ENCODE measurements at regions not wholly inside any gene's neighbourhood (a gene's known extent, or its start where the extent isn't known, plus 50 kb on each side); places are given as distances from the start of the nearest gene placed in this dataset.

DNA sequence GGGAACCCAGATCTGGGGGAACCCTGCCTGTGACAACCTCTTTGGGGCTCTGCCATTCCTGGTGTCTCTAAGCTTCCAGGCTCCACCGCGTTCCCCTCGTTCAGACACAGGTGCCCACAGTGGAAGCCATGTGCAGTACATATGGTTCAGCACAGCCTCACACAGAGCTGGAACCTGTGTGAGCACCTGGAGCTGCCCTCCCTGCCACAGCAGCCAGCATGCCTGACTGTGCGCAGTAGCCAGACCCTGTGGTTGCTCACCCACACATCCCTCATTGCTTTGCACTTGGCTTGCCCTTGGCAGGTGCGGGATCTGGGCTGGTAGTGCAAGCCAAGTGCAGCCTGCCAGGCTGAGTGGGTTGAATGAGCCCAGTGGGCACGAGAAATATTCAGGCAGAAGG, 814.2 kb downstream of the PDHA2 start:
- 94% methylated on average over 6 of the region's 6 CpGs for WGBS (ENCODE audit: low lambda C conversion rate, missing lambda C conversion rate)
- TF ChIP-seq EZH2 (IDR thresholded peaks at IDR 0.05; ENCODE audit: borderline replicate concordance) (no peak), EZH2phosphoT487 (IDR thresholded peaks at IDR 0.05; ENCODE audit: low read depth, severe bottlenecking, unreplicated experiment) (no peak)
- TF ChIP-seq, protein P1, sequence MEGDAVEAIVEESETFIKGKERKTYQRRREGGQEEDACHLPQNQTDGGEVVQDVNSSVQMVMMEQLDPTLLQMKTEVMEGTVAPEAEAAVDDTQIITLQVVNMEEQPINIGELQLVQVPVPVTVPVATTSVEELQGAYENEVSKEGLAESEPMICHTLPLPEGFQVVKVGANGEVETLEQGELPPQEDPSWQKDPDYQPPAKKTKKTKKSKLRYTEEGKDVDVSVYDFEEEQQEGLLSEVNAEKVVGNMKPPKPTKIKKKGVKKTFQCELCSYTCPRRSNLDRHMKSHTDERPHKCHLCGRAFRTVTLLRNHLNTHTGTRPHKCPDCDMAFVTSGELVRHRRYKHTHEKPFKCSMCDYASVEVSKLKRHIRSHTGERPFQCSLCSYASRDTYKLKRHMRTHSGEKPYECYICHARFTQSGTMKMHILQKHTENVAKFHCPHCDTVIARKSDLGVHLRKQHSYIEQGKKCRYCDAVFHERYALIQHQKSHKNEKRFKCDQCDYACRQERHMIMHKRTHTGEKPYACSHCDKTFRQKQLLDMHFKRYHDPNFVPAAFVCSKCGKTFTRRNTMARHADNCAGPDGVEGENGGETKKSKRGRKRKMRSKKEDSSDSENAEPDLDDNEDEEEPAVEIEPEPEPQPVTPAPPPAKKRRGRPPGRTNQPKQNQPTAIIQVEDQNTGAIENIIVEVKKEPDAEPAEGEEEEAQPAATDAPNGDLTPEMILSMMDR (IDR thresholded peaks at IDR 0.05; ENCODE audit: poor library complexity): no peak
- H4K20me1 ChIP-seq (ENCODE audit: insufficient read depth, poor library complexity, severe bottlenecking): no peaks in the 10 kb centered on the region
- H3K4me3 ChIP-seq: no peak overlapping the region
- H3K27ac ChIP-seq: no peak overlapping the region
- no peaks in the 10 kb centered on the region for H3K9me3 ChIP-seq (ENCODE audit: low read depth)
- no peaks in the 10 kb centered on the region for H3K79me2 ChIP-seq
- H3K4me2 ChIP-seq: no peak overlapping the region
- DNase-seq (ENCODE audit: low spot score): no peak
- peaks cover 7% of the 10 kb centered on the region for H3K4me1 ChIP-seq (ENCODE audit: insufficient read depth)
- H3K9me2 ChIP-seq (replicated peaks; ENCODE audit: insufficient read depth): peaks cover 3% of the 10 kb centered on the region
- H3K27me3 ChIP-seq: no peaks in the 10 kb centered on the region
- no peaks in the 10 kb centered on the region for H3K36me3 ChIP-seq (replicated peaks; ENCODE audit: insufficient read depth, low read depth)
- no peak overlapping the region for H2AFZ ChIP-seq

DNA sequence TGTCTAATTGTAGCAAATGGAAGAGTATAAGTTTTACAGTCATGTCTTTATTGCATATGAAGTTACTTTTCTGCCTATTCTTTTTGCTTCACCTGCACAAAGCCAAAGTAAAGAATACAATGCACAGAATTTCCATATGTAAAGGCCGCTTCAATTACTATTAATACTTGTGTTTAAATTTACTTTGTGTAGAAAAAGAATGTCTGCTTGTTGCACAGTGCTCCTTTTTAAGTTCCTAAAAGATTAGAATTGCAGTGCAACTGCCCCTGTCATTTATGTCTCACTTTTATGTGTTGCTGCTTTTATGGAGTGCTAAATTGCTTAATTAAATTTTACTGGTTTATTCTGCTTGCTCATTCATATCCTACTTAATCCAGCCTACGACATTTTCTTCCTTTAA, 830.5 kb downstream of the PDHA2 start:
- no peak for DNase-seq (ENCODE audit: low spot score)
- WGBS (ENCODE audit: low lambda C conversion rate, missing lambda C conversion rate): 62% methylated on average over 2 of the region's 2 CpGs
- Histone ChIP-seq H3K27ac (no peak overlapping the region), H3K4me1 (ENCODE audit: insufficient read depth) (no peaks in the 10 kb centered on the region), H3K9me3 (ENCODE audit: low read depth) (no peaks in the 10 kb centered on the region), H3K9me2 (replicated peaks; ENCODE audit: insufficient read depth) (no peaks in the 10 kb centered on the region), H3K4me2 (no peak overlapping the region), H3K4me3 (no peak overlapping the region), H3K36me3 (replicated peaks; ENCODE audit: insufficient read depth, low read depth) (no peaks in the 10 kb centered on the region), H4K20me1 (ENCODE audit: insufficient read depth, poor library complexity, severe bottlenecking) (no peaks in the 10 kb centered on the region), H2AFZ (no peak overlapping the region), H3K79me2 (no peaks in the 10 kb centered on the region), H3K27me3 (no peaks in the 10 kb centered on the region)
- TF ChIP-seq EZH2 (IDR thresholded peaks at IDR 0.05; ENCODE audit: borderline replicate concordance) (no peak), EZH2phosphoT487 (IDR thresholded peaks at IDR 0.05; ENCODE audit: low read depth, severe bottlenecking, unreplicated experiment) (no peak)
- TF ChIP-seq, protein P1 (IDR thresholded peaks at IDR 0.05; ENCODE audit: poor library complexity): no peak

GRCh38 chr4:96675416-96675815, 835.5 kb downstream of the PDHA2 start:
- TF ChIP-seq EZH2 (IDR thresholded peaks at IDR 0.05; ENCODE audit: borderline replicate concordance) (no peak), EZH2phosphoT487 (IDR thresholded peaks at IDR 0.05; ENCODE audit: low read depth, severe bottlenecking, unreplicated experiment) (no peak)
- TF ChIP-seq, protein P1 (IDR thresholded peaks at IDR 0.05; ENCODE audit: poor library complexity): no peak
- no peaks in the 10 kb centered on the region for H3K9me3 ChIP-seq (ENCODE audit: low read depth)
- no peak overlapping the region for H2AFZ ChIP-seq
- no peak overlapping the region for H3K4me2 ChIP-seq
- no peaks in the 10 kb centered on the region for H3K79me2 ChIP-seq
- H4K20me1 ChIP-seq (ENCODE audit: insufficient read depth, poor library complexity, severe bottlenecking): no peaks in the 10 kb centered on the region
- no peaks in the 10 kb centered on the region for H3K9me2 ChIP-seq (replicated peaks; ENCODE audit: insufficient read depth)
- no peak overlapping the region for H3K27ac ChIP-seq
- no peaks in the 10 kb centered on the region for H3K36me3 ChIP-seq (replicated peaks; ENCODE audit: insufficient read depth, low read depth)
- DNase-seq (ENCODE audit: low spot score): no peak
- H3K4me3 ChIP-seq: no peak overlapping the region
- H3K27me3 ChIP-seq: no peaks in the 10 kb centered on the region
- no peaks in the 10 kb centered on the region for H3K4me1 ChIP-seq (ENCODE audit: insufficient read depth)
- WGBS (ENCODE audit: low lambda C conversion rate, missing lambda C conversion rate): 95% methylated on average over 1 of the region's 1 CpG

DNA sequence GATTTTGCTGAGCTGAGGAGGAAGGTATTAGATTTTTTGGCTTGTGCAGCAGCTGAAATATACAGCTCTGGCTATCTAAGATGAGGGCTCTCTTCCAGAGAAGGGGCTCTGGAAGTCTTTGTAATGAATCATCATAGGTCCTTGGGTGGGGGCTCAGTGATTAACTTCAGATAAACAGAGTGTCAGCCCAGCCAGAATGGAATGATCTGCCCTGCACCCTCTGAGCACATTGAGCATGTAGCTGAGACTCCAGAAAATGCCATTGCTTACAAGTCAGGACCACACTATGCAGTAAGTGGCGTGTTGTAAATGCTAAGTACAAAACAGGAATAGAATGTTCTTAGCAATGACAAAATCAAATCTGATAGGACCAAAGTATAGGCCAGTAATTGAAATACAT, 836.0 kb downstream of the PDHA2 start:
- 89% methylated on average over 1 of the region's 1 CpG for WGBS (ENCODE audit: low lambda C conversion rate, missing lambda C conversion rate)
- DNase-seq (ENCODE audit: low spot score): no peak

More for the DNA sequence above, 836.0 kb downstream of the PDHA2 start:
- no peak for TF ChIP-seq EZH2phosphoT487 (IDR thresholded peaks at IDR 0.05; ENCODE audit: low read depth, severe bottlenecking, unreplicated experiment)
- no peak for TF ChIP-seq EZH2 (IDR thresholded peaks at IDR 0.05; ENCODE audit: borderline replicate concordance)
- TF ChIP-seq, protein P1 (IDR thresholded peaks at IDR 0.05; ENCODE audit: poor library complexity): no peak
- Histone ChIP-seq H3K27me3 (no peaks in the 10 kb centered on the region), H3K4me2 (no peak overlapping the region), H3K4me1 (ENCODE audit: insufficient read depth) (no peaks in the 10 kb centered on the region), H4K20me1 (ENCODE audit: insufficient read depth, poor library complexity, severe bottlenecking) (no peaks in the 10 kb centered on the region), H3K79me2 (no peaks in the 10 kb centered on the region), H3K4me3 (no peak overlapping the region), H3K36me3 (replicated peaks; ENCODE audit: insufficient read depth, low read depth) (no peaks in the 10 kb centered on the region), H3K9me3 (ENCODE audit: low read depth) (no peaks in the 10 kb centered on the region), H3K27ac (no peak overlapping the region), H3K9me2 (replicated peaks; ENCODE audit: insufficient read depth) (no peaks in the 10 kb centered on the region), H2AFZ (no peak overlapping the region)
